HTR-8/SVneo (cell line): ENCODE measurements at regions not wholly inside any gene's neighbourhood (a gene's known extent, or its start where the extent isn't known, plus 50 kb on each side); places are given as distances from the start of the nearest gene placed in this dataset.

Experiments
- DNase-seq: peaks from one replicate; pipeline ENCODE4 v3.0.0; 2011; ENCODE audit warnings: low spot score, mixed read lengths; ENCODE audit not compliant: insufficient read length
- FAIRE-seq: peaks from 2 replicates; lab custom pipeline; 2011; peaks lifted over from hg19 to GRCh38; lab: Jason Lieb, UNC

- FAIRE-seq (no peak), DNase-seq (no peak)
Observed at GRCh38 chr16:55039931-55040330, 109.3 kb downstream of the IRX5 start.

- FAIRE-seq (no peak), DNase-seq (no peak)
Observed at GRCh38 chr16:55040366-55041086, 109.9 kb downstream of the IRX5 start.

GRCh38 chr16:55041540-55042234, 111.0 kb downstream of the IRX5 start:
- FAIRE-seq (no peak), DNase-seq (no peak)

GRCh38 chr16:55042556-55043432, 112.1 kb downstream of the IRX5 start:
- no peak for DNase-seq
- no peak for FAIRE-seq

GRCh38 chr16:55043499-55043898, 112.8 kb downstream of the IRX5 start:
- FAIRE-seq (no peak), DNase-seq (no peak)

- DNase-seq = no peak
- FAIRE-seq = no peak
Observed at GRCh38 chr16:55044201-55044975, 113.7 kb downstream of the IRX5 start.

GRCh38 chr16:55045329-55045728, 114.7 kb downstream of the IRX5 start:
- FAIRE-seq (no peak), DNase-seq (no peak)

GRCh38 chr16:55045756-55046460, 115.2 kb downstream of the IRX5 start:
- DNase-seq (no peak), FAIRE-seq (no peak)

- FAIRE-seq (no peak), DNase-seq (no peak)
Observed at GRCh38 chr16:55046513-55046912, 115.8 kb downstream of the IRX5 start.

- FAIRE-seq (no peak), DNase-seq (no peak)
Observed at GRCh38 chr16:55046916-55047315, 116.3 kb downstream of the IRX5 start.

GRCh38 chr16:55047331-55047730, 116.7 kb downstream of the IRX5 start:
- DNase-seq (no peak), FAIRE-seq (no peak)

- FAIRE-seq (no peak), DNase-seq (no peak)
Observed at GRCh38 chr16:55047903-55048497, 117.3 kb downstream of the IRX5 start.

GRCh38 chr16:55048745-55049144, 118.1 kb downstream of the IRX5 start:
- DNase-seq = no peak
- no peak for FAIRE-seq

- FAIRE-seq (no peak), DNase-seq (no peak)
Observed at GRCh38 chr16:55051571-55052347, 121.1 kb downstream of the IRX5 start.

GRCh38 chr16:55052348-55052734, 121.7 kb downstream of the IRX5 start:
- FAIRE-seq = no peak
- DNase-seq = no peak

- DNase-seq (no peak), FAIRE-seq (no peak)
Observed at GRCh38 chr16:55052741-55053415, 122.2 kb downstream of the IRX5 start.

GRCh38 chr16:55055262-55055661, 124.6 kb downstream of the IRX5 start:
- no peak for FAIRE-seq

More at GRCh38 chr16:55055262-55055661, 124.6 kb downstream of the IRX5 start:
- DNase-seq = no peak
